Panc1 (cell line): ENCODE measurements at regions not wholly inside any gene's neighbourhood (a gene's known extent, or its start where the extent isn't known, plus 50 kb on each side); places are given as distances from the start of the nearest gene placed in this dataset.

Source experiments
- ATAC-seq: fragments of 200-7000 bp; cut with Tn5 transposase; 2 replicates; pipeline ENCODE4 v1.9.1; 2020; ENCODE audit warnings: mild to moderate bottlenecking, moderate library complexity
- BruUV-seq: library from RNA; stranded (reverse); fragments of 400-500 nt; replicated peaks from 2 replicates; lab custom pipeline; 2021; lab: Mats Ljungman, UMichigan
- CTCF ChIA-PET: fragments of 300-600 bp; sonication (Branson Sonifier 250); formaldehyde crosslinking; loops from one replicate; lab custom pipeline; 2022; ENCODE audit warnings: antibody characterized with exemption; lab: Charles Lee
- POLR2A ChIA-PET: fragments of 300-600 bp; sonication (Branson Sonifier 250); formaldehyde crosslinking; loops from one replicate; lab custom pipeline; 2022; ENCODE audit warnings: antibody characterized with exemption; lab: Charles Lee
- DNase-seq: peaks from one replicate; pipeline ENCODE4 v3.0.0-alpha.2; 2010; ENCODE audit warnings: low read depth, low spot score
- H3K27ac ChIP-seq: 2 replicates; pipeline ENCODE4 v1.5.1; 2011; ENCODE audit warnings: mild to moderate bottlenecking, low read length, inconsistent platforms
- H3K27me3 ChIP-seq: fragments of 200-500 bp; sonication (Bioruptor generic); 2 replicates; pipeline ENCODE4 v1.6.0; 2014; ENCODE audit warnings: low read length, inconsistent platforms; ENCODE audit not compliant: control insufficient read depth, insufficient read depth
- H3K36me3 ChIP-seq: fragments of 200-500 bp; sonication (Bioruptor generic); 2 replicates; pipeline ENCODE4 v1.5.1; 2014; ENCODE audit warnings: inconsistent platforms, mild to moderate bottlenecking, low read length, moderate library complexity; ENCODE audit not compliant: control insufficient read depth, insufficient read depth
- H3K4me1 ChIP-seq: 2 replicates; pipeline ENCODE4 v1.5.1; 2011; ENCODE audit warnings: inconsistent platforms, mild to moderate bottlenecking, low read length, moderate library complexity; ENCODE audit not compliant: control insufficient read depth, insufficient read depth
- H3K4me3 ChIP-seq, 2 experiments: 2 replicates each; pipeline ENCODE4 v1.5.1; 2011 to 2012; ENCODE audit warnings: low read depth in 2 of 2, low read length in 2 of 2, mild to moderate bottlenecking in 2 of 2, inconsistent platforms in 1 of 2, moderate library complexity in 1 of 2
- H3K9me3 ChIP-seq: fragments of 200-500 bp; sonication (Bioruptor generic); 2 replicates; pipeline ENCODE4 v1.5.1; 2014; ENCODE audit warnings: low read depth, mild to moderate bottlenecking, inconsistent platforms, low read length, moderate library complexity; ENCODE audit not compliant: control insufficient read depth, insufficient read depth
- CTCF ChIP-seq: fragments of 450-650 bp; IDR thresholded peaks from 2 replicates; pipeline ENCODE4 v1.5.1; 2017; ENCODE audit warnings: mild to moderate bottlenecking
- POLR2AphosphoS5 ChIP-seq: IDR thresholded peaks from 2 replicates; pipeline ENCODE4 v1.6.1; 2012; ENCODE audit warnings: mild to moderate bottlenecking, low read depth, low read length, moderate library complexity
- REST ChIP-seq, 2 experiments: IDR thresholded peaks; 2 replicates each; pipeline ENCODE4 v1.6.1; 2011 to 2012; ENCODE audit warnings: low read depth in 2 of 2, control low read depth in 1 of 2, low read length in 1 of 2, mild to moderate bottlenecking in 1 of 2, moderate library complexity in 1 of 2; ENCODE audit not compliant: insufficient read depth in 1 of 2
- SIN3A ChIP-seq: IDR thresholded peaks from 2 replicates; pipeline ENCODE4 v1.6.1; 2012; ENCODE audit warnings: low read depth, mild to moderate bottlenecking, low read length, moderate library complexity, borderline replicate concordance; ENCODE audit not compliant: insufficient read depth
- TCF7L2 ChIP-seq: IDR thresholded peaks from 2 replicates; pipeline ENCODE4 v1.6.1; 2011; ENCODE audit warnings: mild to moderate bottlenecking, low read depth, low read length, inconsistent platforms
- in situ Hi-C: cut with HindIII; loops from 2 replicates; pipeline ENCODE4 v1.10.0; 2016; ENCODE audit warnings: low sequenced_read_pairs, low pct_unique_long_range_greater_than_20kb
- intact Hi-C: fragments of 100-400 bp; cut with micrococcal nuclease; formaldehyde crosslinking; loops from one replicate; pipeline ENCODE4 v1.10.0; 2022; ENCODE audit not compliant: unreplicated experiment

GRCh38 chr1:30299393-30299792 is 424.0 kb downstream of the MATN1 start:
- BruUV-seq = no TSS peak
- TF ChIP-seq CTCF = no peak
- no peak for TF ChIP-seq TCF7L2
- no peak for TF ChIP-seq SIN3A
- no peak for TF ChIP-seq REST (IDR thresholded peaks at IDR 0.05; ENCODE audit: insufficient read depth in 1 of 2, low read depth in 2 of 2, low read length in 1 of 2)
- no peak for TF ChIP-seq POLR2AphosphoS5
- Histone ChIP-seq H3K27me3 (peaks cover 13% of the 10 kb centered on the region), H3K27ac (no peak overlapping the region), H3K4me3 (no peak overlapping the region), H3K9me3 (no peaks in the 10 kb centered on the region), H3K36me3 (no peaks in the 10 kb centered on the region), H3K4me1 (no peaks in the 10 kb centered on the region)
- in situ Hi-C loops (no loop called here), intact Hi-C loops (no loop called here)
- ChIA-PET CTCF (no interaction called here), POLR2A (no interaction called here)
- ATAC-seq (no peak), DNase-seq (no peak)

- Histone ChIP-seq H3K36me3 (no peaks in the 10 kb centered on the region), H3K4me3 (no peak overlapping the region), H3K9me3 (no peaks in the 10 kb centered on the region), H3K27ac (no peak overlapping the region), H3K4me1 (no peaks in the 10 kb centered on the region), H3K27me3 (peaks cover 22% of the 10 kb centered on the region)
- POLR2A ChIA-PET = no interaction called here
- no peak for ATAC-seq
- BruUV-seq = no TSS peak
- intact Hi-C loops = no loop called here
- TF ChIP-seq REST (IDR thresholded peaks at IDR 0.05; ENCODE audit: insufficient read depth in 1 of 2, low read depth in 2 of 2, low read length in 1 of 2) (no peak), TCF7L2 (no peak), CTCF (no peak), POLR2AphosphoS5 (no peak), SIN3A (no peak)
- in situ Hi-C loops = no loop called here
- CTCF ChIA-PET = interaction anchor here (0.6 kb wide), 1 partner anchor 15 kb away, joined by 4 read pairs; no protein-coding TSS in a partner anchor
- DNase-seq = no peak
Measured at GRCh38 chr1:30295674-30296073, 427.7 kb downstream of the MATN1 start.
